ENCODE measurements at regions not wholly inside any gene's neighbourhood (a gene's known extent, or its start where the extent isn't known, plus 50 kb on each side); places are given as distances from the start of the nearest gene placed in this dataset.

GRCh38 chr12:48420039-48420775 is 52.2 kb upstream of the ANP32D start:
- TF ChIP-seq CTCF (IDR thresholded peaks at IDR 0.05; ENCODE audit: insufficient read depth, low read depth, low read length) (no peak), EZH2 (IDR thresholded peaks at IDR 0.05; ENCODE audit: insufficient read depth, low read length) (no peak)
